EH (cell line): ENCODE measurements at regions not wholly inside any gene's neighbourhood (a gene's known extent, or its start where the extent isn't known, plus 50 kb on each side); places are given as distances from the start of the nearest gene placed in this dataset.

ENCODE experiments used
- DNase-seq: peaks from one replicate; pipeline ENCODE4 v3.0.0-alpha.2; 2015; ENCODE audit warnings: low read depth

DNA sequence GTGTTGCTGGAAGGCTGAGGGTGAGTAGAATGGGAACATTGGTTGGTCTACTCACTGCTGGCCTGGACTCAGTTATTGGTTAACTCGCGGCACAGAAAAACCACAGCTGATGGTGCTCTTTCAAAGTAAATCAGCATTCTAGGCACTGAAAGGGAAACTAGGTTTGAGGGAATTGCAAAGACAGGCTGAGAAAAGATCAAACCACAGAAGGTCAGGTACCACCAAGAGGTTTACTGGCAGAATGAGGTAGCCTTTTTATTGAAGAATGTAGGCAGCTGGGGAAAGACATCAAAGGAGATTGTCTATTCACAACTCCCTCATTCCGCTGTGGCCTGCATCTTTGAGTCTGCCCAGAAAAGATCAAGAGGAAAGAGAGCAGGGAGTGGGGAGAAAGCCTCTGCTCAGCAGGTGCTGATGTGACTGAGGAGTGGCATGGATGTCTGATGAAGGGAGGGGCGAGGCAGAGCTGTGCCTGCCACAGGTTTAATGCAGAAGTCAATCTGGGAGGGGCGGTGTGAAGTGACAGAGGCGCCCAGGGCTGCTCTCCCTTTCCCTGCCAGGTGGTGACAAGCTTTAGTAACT is 255.5 kb downstream of the MAN2A1 start:
- DNase-seq, result no peak

DNA sequence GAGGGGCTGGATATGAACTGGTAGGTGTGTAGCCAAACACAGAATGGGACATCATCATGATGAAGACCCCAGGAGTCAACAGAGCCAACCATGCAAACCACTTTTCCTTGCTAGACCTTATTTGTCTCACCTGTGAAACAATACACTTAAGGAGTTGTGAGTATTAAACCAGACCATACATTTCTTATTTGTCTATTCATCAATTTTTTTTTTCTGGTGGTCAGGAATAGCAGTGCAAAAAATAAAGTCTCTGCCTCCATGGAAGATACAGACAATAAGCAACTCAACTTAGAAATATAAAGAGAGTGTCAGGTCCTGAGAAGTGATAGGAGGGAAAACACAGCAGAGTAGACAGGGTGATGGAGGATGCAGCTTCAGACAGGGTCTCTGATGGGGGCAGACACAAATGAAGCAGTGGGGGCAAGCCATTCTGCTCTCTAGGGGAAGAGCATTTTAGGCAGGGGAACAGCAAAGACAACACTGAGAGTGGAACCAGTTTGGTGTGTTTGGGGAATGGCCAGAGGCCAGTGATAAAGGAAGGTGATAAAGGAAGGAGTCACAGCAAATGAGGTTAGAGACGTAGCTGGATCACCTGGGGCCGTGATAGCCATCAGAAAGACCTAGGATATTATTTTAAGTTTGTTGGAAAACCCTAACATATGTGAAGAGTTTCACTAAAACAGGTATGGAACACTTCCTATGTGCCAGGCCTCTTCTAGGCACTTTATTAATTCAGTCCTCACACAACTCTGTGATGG is 256.2 kb downstream of the MAN2A1 start:
- DNase-seq, result no peak

DNA sequence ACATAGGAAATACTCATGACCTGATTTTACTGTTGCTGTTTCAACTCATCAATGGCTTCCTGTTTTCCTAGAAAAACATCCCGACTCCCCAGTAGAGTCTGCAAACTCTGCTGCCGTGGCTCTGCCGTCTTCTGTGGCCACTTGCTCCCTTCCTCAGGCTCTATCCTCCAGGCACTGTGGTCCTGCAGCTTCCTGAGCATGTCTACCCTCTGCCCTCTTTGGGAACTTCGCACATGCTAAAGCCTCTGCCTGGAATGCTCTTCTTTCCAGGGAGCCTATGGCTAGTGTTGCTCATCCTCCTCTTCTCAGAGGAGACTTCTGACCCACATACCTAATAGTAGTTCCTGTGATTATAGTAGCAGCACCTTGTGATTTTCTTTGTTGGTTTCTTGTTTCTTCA is 256.9 kb downstream of the MAN2A1 start:
- DNase-seq, result no peak

DNA sequence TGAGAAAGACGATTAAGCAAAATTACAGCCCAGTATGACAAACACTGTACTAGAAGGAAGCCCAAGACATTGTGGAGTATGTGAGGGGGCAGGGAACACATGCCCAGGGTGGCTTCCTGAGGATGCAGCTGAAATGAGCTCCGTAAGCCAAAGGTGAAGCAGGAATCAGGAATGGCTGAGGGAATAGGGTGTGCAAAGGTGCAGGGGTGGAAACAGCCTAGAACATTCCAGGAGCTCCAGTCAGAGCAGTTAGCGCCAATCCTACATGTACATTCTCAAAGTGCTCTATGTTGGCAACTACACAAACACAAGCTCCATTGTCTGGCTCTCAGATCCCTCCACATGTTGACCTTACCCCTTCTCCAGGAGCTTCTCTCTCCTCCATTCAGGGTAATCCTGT is 257.9 kb downstream of the MAN2A1 start:
- no peak for DNase-seq

DNA sequence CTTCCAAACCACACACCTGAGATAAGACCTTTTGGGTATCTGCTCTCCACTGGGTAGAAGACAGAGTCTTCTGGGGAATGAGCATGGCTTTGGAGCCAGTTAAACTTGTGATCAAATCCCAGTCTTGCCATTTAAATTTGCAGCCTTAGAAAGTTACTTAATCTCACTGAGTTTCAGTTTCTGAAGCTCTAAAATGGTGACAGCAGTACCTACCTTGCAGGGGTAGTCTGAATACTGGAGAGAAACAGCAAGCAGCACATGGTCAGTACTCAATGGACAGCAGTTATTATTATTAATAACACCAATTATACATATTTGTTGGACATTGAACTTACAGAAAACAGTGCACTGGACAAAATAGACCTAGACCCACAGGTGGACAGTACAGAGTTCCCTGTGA is 260.9 kb downstream of the MAN2A1 start:
- DNase-seq, result no peak

DNA sequence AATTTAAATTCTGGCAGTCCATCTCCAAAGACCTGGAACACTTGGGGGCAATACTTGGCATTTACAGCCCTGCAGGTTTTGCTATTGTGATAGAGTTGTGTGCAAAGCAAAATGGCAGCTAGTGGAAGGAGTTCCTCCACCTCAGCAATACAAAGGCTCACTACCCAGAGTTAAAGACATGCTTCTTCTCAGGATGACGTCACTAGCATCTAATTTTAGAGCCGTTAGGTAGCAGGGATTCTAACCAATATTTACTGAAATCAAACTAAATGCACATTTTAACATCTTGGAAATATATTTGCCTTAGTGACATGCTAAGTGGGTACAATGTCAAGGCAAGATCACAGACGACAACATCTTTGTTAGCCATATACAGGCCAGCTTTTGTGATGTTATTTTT is 261.6 kb downstream of the MAN2A1 start:
- DNase-seq, result no peak

DNA sequence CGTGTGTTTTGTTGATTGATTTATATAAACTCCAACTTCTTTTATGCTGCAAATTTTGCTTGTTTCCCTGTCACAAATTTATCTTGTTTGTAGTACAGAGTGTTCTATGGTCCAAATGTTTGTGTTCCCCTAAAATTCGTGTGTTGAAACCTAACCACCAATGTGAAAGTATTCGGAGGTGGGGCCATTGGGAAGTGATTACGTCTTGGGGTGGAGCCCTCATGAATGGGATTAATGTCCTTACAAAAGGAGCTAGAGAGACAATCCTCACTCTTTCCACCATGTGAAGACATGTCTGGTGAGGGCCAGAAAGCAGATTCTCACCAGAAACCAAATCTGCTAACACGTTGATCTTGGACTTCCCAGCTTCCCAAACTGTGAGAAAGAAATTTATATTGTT is 262.0 kb downstream of the MAN2A1 start:
- no peak for DNase-seq

DNA sequence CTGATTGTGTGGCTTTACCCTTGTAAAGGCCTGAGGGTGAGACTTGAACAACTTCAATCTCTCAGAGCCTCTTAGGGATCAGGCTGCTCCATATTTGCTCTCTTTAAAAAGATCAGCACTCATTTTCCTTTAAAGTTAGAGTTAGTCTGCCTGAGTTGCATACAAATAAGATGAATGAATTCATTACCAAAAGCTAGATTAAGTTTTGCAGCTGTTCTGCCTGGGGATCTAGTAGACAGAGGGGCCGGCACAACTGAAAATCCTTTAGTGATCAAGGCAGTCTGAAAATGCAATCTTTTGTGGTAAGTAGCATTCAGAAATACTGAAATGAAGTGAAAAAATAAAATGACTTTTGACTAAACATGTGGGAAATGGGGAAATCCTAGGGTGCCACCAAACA is 264.0 kb downstream of the MAN2A1 start:
- DNase-seq, result no peak

DNA sequence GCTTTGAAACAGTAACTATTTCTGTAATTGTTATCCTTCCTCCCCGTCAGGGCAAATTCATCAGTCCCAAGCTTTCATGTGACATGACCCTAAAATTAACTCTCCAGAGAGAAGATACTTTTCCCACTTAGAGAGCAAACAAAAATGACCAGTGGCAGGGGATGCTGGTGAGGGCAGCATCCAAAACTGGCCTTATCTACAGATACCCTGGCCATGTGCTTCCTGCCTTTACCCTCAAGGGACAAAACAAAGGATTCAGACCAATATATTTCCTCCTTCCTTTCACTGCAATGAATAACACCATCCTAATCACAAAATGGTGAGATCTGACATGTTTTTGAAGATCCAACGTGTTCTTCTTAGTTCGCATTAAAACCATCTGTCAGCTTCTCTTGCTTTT is 267.2 kb downstream of the MAN2A1 start:
- no peak for DNase-seq

DNA sequence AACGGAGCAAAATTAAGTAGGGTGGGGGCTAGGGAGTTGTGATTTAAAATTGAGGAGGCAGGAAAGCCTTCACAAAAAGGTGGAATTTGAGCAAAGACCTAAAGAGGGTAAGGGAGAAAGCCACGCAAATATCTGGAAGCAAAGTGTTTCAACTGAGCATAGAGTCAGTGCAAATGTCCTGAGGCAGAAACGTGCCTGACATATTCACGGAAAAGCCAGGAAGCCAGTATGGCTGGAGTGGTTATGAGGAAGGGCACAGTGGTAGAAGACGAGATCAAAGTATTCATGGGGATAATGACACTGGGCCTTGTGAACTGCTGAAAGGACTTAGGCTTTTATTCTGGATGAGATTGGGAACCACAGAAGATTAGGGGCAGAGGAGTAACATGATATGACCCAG is 268.4 kb downstream of the MAN2A1 start:
- DNase-seq, result no peak

DNA sequence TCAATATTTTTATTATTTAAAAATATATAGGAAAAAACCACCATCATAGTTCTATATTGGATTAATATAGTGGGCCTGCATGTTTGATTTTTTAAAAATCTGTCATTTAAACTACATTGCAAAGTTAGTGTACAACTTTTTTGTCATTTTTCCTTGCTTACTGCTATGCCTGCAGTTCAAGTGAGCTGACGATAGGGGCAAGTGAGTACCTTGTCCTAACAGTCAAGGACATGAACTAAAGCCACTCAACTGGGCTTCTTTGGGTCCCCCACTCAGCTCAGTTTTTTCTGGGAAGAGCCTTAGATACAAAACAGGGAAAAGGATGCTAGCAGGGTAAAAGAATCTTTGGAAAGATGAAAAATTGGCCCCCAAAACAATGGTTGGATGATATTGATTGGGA is 269.9 kb downstream of the MAN2A1 start:
- no peak for DNase-seq

DNA sequence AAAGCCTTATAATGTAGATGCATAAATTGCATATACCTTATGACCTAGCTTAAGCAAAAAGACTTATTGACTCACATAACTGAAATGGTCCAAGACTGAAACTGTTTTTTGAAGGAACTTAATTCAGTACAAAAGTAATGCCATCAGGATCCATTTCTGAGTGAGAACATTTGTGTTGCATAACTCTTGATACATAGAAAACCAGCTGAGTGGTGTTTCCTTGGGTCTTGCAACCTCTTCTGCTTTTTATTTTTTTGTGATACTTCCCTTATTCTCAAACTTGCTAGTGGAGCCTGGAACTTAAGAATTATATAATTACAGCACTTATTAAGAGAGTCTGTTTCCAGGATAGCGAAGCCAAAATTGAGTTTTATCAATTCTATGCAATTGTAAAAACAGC is 272.0 kb downstream of the MAN2A1 start:
- no peak for DNase-seq

DNA sequence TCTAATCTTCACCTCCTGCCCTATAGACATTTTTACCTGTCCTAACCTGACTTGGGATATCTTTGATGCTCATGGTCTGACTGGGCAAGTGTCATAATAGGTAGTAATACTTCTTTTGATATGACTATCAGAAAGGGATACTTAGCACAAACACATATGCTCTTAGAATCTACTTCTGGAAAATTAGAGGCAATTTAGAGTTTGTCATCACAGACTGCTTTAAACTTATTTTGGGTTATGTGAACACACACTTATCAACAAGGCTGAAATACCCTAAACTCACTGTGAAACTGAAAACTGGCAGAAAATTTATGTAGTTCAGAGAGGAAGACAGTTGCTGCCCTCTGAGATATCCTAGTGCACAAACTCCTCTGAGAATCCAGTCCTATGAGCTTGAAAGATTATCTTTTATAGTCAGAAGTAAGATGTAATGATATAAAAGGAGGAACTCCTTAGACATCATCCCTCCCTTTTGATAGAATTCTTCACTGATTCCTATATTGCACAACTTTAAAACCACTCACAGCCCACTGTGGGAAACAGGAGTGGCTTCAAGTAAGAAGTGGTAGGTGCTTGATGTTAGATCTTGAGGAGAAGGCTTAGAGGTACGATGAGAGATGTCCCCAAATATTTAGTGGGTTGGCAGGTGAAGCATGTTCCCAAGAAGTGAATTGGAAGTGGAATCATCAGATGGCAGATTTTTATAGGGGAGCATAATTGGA is 273.3 kb downstream of the MAN2A1 start:
- no peak for DNase-seq

DNA sequence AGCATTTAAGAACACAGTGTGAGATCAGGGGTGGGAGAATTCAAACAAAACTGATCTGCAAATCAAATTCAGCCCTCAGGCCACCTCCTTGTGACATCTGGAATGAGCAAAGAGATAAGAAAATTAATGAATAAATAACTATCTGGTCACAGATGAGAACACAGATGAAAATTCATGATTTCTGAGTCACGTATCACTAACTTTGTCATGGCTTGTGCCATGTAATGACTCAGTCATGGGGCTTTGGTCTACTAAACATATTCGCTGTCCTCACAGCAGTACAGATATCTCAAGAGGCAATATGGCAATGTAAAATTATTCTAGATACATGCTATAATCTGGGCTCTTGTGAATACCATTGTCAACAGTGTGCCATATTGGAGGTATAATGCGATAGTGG is 274.4 kb downstream of the MAN2A1 start:
- no peak for DNase-seq

DNA sequence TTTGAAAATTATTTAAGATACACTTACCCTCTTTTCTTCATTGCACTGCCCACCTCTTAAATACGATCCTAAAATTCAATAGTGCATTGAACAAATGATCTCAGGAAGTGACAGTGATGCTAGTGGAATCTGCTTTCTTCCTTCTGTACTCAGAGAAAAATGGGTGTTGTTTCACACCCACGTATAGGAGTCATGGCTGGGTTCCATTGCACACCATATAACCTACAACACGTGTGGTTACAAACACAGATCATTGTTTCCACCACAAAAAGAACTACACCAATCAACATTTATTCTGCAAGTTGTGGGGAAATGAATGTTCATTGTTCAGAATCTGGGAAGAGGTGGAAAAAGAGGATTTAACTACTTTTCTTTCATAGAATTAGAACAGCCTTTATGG is 275.9 kb downstream of the MAN2A1 start:
- no peak for DNase-seq

DNA sequence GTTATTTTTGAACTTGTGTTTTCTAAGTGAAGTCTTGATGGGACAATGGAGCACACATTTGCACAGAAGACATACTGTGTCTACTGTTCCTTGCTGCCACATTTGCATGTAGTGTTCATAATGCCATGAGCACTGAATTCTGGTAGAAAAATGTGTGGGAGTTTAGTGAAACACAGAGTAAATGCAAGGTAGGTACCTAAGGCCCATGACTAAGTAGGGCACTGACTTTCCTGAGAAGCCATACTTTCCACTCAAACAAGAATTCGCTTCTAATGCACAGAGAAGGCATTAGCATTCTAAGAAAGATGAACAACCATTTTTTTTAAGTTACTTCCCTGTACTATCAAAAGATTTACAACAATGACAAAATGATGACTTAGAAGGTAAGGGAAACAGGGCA is 282.2 kb downstream of the MAN2A1 start:
- DNase-seq, result no peak

DNA sequence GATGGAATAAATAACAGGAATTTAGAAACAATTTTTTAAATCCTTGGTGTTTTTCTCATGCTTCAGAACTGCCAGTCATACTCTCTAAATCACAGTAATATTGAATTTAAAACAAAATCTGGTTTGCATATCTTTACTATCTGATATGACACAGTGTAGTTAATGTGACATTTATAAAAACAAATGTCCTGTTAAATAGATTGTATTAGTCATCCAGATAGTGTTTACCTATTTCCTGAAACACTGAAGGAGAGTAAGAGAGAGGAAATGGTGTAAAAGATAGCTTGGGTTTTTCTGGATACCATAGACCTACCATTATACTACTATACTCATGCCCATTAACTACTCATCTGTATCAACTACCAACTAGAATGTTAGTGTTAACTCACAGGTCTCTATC is 292.3 kb downstream of the MAN2A1 start:
- DNase-seq, result no peak

DNA sequence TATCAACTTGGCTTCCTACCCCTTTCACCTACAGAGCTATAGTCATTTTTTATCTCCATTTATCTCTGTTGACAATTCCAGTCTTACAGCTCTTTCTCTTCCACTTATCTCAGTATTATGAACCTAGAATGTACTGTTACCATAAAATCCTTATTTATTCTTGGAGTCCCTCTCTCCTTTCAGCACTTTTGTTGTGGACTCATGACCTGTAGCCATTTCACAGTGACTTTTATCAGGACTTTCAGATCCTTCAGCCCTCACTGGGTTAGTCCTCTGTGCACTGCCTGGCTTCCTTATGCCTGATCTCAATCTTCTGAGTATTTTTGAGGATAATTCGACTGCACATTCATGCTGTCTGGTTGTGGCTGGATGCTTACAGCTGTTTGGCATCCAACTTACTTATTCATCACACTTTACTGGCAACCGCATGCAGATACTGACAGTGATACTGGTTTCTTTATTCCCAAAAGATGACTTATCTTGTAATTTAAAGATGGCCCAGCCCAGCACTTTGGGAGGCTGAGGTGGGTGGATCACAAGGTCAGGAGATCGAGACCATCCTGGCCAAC is 293.3 kb downstream of the MAN2A1 start:
- no peak for DNase-seq

DNA sequence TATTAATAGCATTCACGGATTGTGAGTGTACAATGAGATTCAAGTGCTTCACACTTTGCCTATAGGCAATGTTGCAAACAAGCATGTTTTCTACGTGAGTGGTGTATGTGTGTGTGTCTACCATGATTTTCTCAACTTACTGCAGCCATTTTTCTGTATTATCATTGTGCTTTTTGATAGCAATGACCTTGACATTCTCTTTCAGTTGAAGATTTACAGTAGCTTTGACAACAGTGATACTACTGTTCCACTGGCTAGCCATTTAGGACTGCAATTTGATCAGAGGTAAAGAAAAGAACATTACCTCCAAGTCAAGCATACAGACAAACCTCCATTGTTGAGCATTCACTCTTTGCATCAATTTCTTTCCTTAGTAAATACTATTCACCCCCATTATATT is 297.0 kb downstream of the MAN2A1 start:
- DNase-seq, result no peak

DNA sequence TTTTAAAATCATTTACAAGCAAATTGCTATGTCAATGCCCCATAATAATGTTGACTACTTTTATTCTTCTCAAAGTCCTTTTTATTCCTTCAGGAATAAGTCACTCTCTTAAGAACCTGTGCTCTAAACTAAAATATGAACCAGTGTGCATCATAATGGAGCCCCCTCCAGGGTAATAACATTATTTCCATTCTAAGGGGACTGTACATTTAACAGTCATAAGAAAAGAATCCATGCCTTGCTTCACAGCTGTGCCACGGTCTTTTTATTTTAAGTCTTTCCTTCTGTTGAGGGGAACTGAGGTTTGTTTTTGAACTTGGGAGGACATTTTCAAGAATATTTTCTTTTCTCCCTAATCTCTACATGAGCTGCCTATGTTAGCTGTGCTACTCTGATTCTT is 297.6 kb downstream of the MAN2A1 start:
- DNase-seq, result no peak

DNA sequence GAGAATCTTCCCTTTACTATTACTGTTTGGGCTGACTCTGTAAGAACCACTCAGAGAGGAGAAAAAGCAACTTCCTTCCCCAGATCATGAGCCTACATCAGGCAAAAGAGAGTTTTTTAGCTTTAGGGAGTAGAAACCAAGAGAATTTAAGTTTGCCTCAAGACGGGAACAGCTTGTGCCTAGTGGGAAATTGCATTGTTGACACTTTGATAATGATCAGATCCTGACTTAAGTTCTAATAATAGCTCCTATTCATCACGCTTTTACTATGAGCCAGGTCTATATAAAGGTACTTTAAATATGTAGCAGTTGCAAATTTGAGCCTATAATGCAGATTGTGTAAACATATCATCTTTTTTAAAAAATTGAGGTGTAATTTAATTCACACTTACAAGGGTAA is 298.2 kb downstream of the MAN2A1 start:
- no peak for DNase-seq

DNA sequence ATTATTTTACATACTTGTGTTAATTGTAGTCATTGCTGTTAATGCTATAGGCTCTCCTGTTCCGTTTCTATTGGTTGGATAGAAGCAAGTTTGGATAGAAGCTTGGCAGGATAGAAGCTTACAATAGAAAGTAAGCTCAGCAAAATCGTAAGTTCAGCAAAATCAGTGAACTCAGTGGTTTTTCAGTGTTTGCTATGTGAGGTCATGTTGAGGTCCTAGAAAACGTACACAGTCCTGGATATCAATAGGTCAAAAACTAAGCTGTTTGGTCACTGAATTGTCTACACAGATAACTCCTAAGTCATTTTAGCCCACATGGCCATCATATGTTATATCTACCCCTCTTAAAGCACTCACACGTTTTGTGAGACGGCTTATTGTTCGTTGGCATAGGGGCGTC is 299.4 kb downstream of the MAN2A1 start:
- no peak for DNase-seq

DNA sequence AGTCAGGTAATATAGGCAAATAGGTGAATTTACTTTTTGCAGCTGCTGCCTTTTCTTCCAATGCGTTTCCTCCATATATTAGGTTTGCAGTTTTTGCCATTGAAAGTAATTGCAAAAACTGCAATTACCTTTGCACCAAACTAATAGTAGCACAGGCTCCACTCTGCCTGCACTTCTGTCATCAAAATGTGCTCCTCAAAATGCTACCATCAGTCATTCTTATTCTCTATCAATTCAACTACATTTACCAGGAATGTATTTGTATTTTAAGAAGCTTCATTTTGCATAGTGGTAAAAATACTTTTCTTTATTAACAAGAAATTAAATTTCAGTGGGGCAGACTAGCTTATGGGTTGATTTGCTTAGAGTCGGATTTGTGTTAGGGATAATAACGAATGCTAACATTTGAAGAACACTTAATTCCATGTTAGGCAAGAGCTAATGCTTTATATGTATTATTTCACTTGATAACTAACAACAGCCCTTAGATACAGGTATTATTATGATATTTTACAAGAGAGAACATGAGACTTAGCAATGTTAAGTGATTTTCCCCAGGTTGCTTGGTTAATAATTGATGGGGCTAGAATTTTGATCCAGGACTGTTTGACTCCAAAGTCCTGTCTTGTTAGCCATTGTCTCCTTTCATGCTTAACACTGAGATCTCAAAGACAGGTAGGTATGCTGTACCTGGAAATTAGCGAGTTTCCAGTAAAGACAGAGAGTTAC is 300.4 kb downstream of the MAN2A1 start:
- no peak for DNase-seq
